ENCODE measurements at regions not wholly inside any gene's neighbourhood (a gene's known extent, or its start where the extent isn't known, plus 50 kb on each side); places are given as distances from the start of the nearest gene placed in this dataset.

- TF ChIP-seq CTCF (conservative IDR thresholded peaks at IDR 0.05 in 1 of 2, IDR thresholded peaks at IDR 0.05 in 1 of 2; ENCODE audit: extremely low read depth in 1 of 2, insufficient read depth in 1 of 2, low read depth in 1 of 2, low read length in 2 of 2) (no peak), EZH2 (IDR thresholded peaks at IDR 0.05; ENCODE audit: borderline replicate concordance, low read length) (no peak)
Observed at GRCh38 chr18:72232644-72233043, 311.5 kb downstream of the CBLN2 start.

Measured in mammary epithelial cell (primary cell).